ENCODE measurements at regions not wholly inside any gene's neighbourhood (a gene's known extent, or its start where the extent isn't known, plus 50 kb on each side); places are given as distances from the start of the nearest gene placed in this dataset.

GRCh38 chr15:61518191-61518950, 289.3 kb upstream of the RORA start:
- Histone ChIP-seq H2AFZ (ENCODE audit: low read depth, low read length) (no peak overlapping the region), H3K27me3 (ENCODE audit: control insufficient read depth in 2 of 2, insufficient read depth in 2 of 2, low read length in 2 of 2) (peaks cover 0 to 3% of the 10 kb centered on the region in 2 experiments), H3K36me3 (ENCODE audit: control insufficient read depth in 2 of 2, extremely low read depth in 1 of 2, insufficient read depth in 2 of 2, low read length in 2 of 2) (no peaks in the 10 kb centered on the region), H3K79me2 (ENCODE audit: control insufficient read depth, insufficient read depth, low read length) (no peaks in the 10 kb centered on the region), H4K20me1 (replicated peaks; ENCODE audit: control insufficient read depth, extremely low read depth, insufficient read depth, low read length) (no peaks in the 10 kb centered on the region), H3K4me3 (replicated peaks in 1 of 3; ENCODE audit: insufficient read depth in 1 of 3, low read depth in 1 of 3, low read length in 3 of 3) (no peak overlapping the region), H3K9me1 (replicated peaks; ENCODE audit: control insufficient read depth, extremely low read depth, insufficient read depth, low read length) (no peaks in the 10 kb centered on the region), H3K4me2 (ENCODE audit: insufficient read depth, low read length) (no peak overlapping the region), H3K9ac (replicated peaks; ENCODE audit: extremely low read depth, insufficient read depth, low read length) (no peak overlapping the region), H3K4me1 (ENCODE audit: control insufficient read depth, extremely low read depth, insufficient read depth, low read length) (peaks cover 5% of the 10 kb centered on the region), H3K27ac (ENCODE audit: insufficient read depth, low read depth, low read length) (no peak overlapping the region), H3K9me3 (replicated peaks; ENCODE audit: control insufficient read depth, insufficient read depth, low read length) (no peaks in the 10 kb centered on the region)
- TF ChIP-seq FOS (IDR thresholded peaks at IDR 0.05; ENCODE audit: borderline replicate concordance, insufficient read depth, low read length) (no peak), POLR2AphosphoS5 (IDR thresholded peaks at IDR 0.05; ENCODE audit: insufficient read depth, low read depth, low read length) (no peak), POLR2A (IDR thresholded peaks at IDR 0.05; ENCODE audit: low read depth, low read length) (no peak), EZH2 (IDR thresholded peaks at IDR 0.05; ENCODE audit: borderline replicate concordance, low read depth, low read length, severe bottlenecking) (no peak)
- TF ChIP-seq, protein P1, sequence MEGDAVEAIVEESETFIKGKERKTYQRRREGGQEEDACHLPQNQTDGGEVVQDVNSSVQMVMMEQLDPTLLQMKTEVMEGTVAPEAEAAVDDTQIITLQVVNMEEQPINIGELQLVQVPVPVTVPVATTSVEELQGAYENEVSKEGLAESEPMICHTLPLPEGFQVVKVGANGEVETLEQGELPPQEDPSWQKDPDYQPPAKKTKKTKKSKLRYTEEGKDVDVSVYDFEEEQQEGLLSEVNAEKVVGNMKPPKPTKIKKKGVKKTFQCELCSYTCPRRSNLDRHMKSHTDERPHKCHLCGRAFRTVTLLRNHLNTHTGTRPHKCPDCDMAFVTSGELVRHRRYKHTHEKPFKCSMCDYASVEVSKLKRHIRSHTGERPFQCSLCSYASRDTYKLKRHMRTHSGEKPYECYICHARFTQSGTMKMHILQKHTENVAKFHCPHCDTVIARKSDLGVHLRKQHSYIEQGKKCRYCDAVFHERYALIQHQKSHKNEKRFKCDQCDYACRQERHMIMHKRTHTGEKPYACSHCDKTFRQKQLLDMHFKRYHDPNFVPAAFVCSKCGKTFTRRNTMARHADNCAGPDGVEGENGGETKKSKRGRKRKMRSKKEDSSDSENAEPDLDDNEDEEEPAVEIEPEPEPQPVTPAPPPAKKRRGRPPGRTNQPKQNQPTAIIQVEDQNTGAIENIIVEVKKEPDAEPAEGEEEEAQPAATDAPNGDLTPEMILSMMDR (IDR thresholded peaks at IDR 0.05; ENCODE audit: extremely low read depth in 1 of 2, insufficient read depth in 1 of 2, low read depth in 1 of 2, low read length in 2 of 2) = no peak
- TF ChIP-seq, protein P2, sequence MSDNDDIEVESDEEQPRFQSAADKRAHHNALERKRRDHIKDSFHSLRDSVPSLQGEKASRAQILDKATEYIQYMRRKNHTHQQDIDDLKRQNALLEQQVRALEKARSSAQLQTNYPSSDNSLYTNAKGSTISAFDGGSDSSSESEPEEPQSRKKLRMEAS (IDR thresholded peaks at IDR 0.05; ENCODE audit: insufficient read depth, insufficient read length) = no peak
- BruUV-seq (replicated peaks) = no TSS peak
- dilution Hi-C loops (cut with MboI; ENCODE audit: extremely low pct_ligation_motif_present, low sequenced_read_pairs) = no loop called here
- DNase-seq (ENCODE audit: low read depth, low spot score) = no peak
- ChIA-PET POLR2A (no interaction called here), CTCF (no interaction called here)
- FAIRE-seq = no peak
- intact Hi-C loops (cut with micrococcal nuclease) = no loop called here
